ENCODE measurements at regions not wholly inside any gene's neighbourhood (a gene's known extent, or its start where the extent isn't known, plus 50 kb on each side); places are given as distances from the start of the nearest gene placed in this dataset.

- TF ChIP-seq, protein P1, sequence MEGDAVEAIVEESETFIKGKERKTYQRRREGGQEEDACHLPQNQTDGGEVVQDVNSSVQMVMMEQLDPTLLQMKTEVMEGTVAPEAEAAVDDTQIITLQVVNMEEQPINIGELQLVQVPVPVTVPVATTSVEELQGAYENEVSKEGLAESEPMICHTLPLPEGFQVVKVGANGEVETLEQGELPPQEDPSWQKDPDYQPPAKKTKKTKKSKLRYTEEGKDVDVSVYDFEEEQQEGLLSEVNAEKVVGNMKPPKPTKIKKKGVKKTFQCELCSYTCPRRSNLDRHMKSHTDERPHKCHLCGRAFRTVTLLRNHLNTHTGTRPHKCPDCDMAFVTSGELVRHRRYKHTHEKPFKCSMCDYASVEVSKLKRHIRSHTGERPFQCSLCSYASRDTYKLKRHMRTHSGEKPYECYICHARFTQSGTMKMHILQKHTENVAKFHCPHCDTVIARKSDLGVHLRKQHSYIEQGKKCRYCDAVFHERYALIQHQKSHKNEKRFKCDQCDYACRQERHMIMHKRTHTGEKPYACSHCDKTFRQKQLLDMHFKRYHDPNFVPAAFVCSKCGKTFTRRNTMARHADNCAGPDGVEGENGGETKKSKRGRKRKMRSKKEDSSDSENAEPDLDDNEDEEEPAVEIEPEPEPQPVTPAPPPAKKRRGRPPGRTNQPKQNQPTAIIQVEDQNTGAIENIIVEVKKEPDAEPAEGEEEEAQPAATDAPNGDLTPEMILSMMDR (conservative IDR thresholded peaks at IDR 0.05; ENCODE audit: low read depth, low read length): no peak
- TF ChIP-seq EZH2 (IDR thresholded peaks at IDR 0.05; ENCODE audit: borderline replicate concordance, low read depth, low read length, poor library complexity, severe bottlenecking): no peak
Observed at GRCh38 chr5:42884326-42884725, 72.6 kb upstream of the SELENOP start.
